HUES6 (cell line): ENCODE measurements at regions not wholly inside any gene's neighbourhood (a gene's known extent, or its start where the extent isn't known, plus 50 kb on each side); places are given as distances from the start of the nearest gene placed in this dataset.
A peak's percentile ranks its signal among the peaks of the same experiment; 100 is the strongest.

Experiments used
- H3K27ac ChIP-seq: 2 replicates; pipeline ENCODE4 v1.7.0; 2013; ENCODE audit warnings: low read depth, mild to moderate bottlenecking, low read length, inconsistent platforms
- H3K27me3 ChIP-seq: 2 replicates; pipeline ENCODE4 v1.6.1; 2013; ENCODE audit warnings: low read length; ENCODE audit not compliant: control insufficient read depth, insufficient read depth
- H3K36me3 ChIP-seq: 2 replicates; pipeline ENCODE4 v1.6.1; 2013; ENCODE audit warnings: low read length; ENCODE audit not compliant: control insufficient read depth, insufficient read depth
- H3K4me1 ChIP-seq: 2 replicates; pipeline ENCODE4 v1.6.1; 2013; ENCODE audit warnings: low read length; ENCODE audit not compliant: control insufficient read depth, insufficient read depth
- H3K4me3 ChIP-seq: 2 replicates; pipeline ENCODE4 v1.5.1; 2013; ENCODE audit warnings: low read depth, low read length
- H3K9ac ChIP-seq: one replicate; pipeline ENCODE4 v1.6.1; 2013; ENCODE audit warnings: mild to moderate bottlenecking, low read length
- H3K9me3 ChIP-seq: 2 replicates; pipeline ENCODE4 v1.6.1; 2013; ENCODE audit warnings: low read depth, low read length; ENCODE audit not compliant: control insufficient read depth, insufficient read depth

DNA sequence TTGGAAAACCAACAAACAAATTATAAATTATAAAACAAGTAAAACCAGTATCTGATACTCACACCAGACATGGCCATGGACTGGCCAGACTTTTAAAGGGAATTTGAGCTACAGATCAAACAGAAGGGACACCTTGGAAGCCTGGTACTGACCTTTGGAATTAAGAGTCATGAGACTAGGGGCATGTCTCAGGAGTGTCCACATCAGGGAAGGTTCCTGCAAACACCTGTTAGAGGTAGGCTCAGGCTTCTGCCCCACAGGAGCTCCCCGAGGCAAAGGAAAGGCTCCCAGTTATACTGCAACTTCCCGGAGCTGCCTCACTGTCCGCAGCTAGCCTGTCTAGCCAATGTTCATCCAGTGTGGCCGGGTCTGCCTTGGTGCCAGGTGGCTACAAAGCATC lies 290.1 kb downstream of the BUD13 start:
- Histone ChIP-seq H3K9me3 (no peaks in the 10 kb centered on the region), H3K27ac (no peak overlapping the region), H3K4me1 (peaks cover 4% of the 10 kb centered on the region), H3K4me3 (no peak overlapping the region), H3K36me3 (no peaks in the 10 kb centered on the region), H3K9ac (no peak overlapping the region), H3K27me3 (peaks cover 60% of the 10 kb centered on the region)

DNA sequence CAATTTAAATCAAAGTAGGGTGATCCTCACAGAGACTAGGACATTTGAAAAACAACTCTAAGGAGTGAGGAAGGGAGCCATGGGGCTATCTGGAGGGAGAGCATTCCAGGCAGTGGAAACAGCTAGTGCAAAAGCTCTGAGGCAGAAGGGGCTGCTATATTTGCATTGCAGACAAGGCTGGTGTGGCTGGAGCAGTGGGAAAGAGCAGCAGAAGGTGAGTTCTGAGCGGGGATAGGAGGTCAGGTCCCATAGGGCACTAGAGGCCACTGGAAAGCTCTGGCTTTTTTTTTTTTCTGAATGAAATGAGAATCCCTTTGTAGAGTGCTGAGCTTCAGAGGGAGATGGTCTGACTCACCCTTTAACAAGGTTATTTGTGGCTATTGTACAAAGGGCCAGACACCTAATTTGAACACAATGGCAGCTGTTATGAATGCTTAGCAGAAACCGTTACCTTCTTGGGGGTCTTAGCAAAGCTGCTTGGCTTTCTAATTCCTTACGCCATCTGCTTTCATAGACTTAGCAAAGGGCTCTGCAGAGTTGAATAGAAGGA lies 291.6 kb downstream of the BUD13 start:
- Histone ChIP-seq H3K4me3 (no peak overlapping the region), H3K4me1 (peaks cover 4% of the 10 kb centered on the region; the same call in 1 of the 2 replicates), H3K27ac (no peak overlapping the region), H3K27me3 (peaks cover 61% of the 10 kb centered on the region), H3K9ac (no peak overlapping the region), H3K36me3 (no peaks in the 10 kb centered on the region), H3K9me3 (no peaks in the 10 kb centered on the region)

DNA sequence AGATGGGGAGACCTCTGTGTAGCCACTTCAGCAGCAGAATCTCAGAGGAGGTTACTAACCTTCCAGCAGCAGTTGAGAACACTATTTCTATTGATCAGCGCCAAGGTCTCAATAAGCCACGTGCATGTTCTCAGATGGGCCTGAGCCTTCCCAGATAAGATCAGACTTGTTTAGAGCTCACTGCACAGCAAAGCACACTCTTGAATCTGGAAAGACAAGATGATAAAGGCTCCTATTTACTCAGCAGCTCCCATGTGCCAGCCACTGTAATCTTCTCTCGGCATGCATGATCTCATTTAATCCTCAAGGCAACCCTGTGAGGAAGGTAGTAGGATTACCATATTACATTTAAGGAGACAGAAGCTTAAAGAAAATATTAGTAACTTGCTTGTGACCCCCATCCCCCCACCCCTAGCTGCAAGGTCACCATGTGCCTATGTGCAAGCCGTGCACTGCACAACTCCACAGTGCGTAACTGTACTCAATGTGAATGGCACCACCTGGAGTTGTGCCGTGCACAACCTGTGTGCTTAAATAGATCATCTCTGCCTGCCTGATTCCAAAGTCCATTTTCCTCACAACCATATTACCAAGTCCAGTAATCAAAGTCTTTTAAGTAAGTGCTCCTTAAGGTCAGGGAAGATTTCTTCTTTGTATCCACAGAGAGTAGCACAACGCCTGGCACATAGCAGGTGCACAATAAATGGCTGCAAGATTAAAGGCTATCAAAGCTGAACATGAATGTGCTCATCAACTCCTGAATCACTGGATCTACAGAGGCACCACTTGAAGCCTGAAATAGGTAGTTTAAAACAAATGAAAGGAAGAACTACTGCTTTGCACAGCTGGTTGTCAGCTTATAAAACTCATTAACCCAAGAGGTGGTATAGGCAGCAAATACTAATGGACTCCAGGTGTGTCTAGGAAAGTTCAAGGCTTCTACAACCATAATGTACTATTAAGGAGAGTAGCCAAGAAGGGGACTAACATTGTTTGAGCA lies 293.8 kb downstream of the BUD13 start:
- Histone ChIP-seq H3K9ac (no peak overlapping the region), H3K4me3 (no peak overlapping the region), H3K27ac (no peak overlapping the region), H3K27me3 (peaks cover 47% of the 10 kb centered on the region), H3K4me1 (peaks cover 12% of the 10 kb centered on the region), H3K9me3 (no peaks in the 10 kb centered on the region), H3K36me3 (no peaks in the 10 kb centered on the region)

DNA sequence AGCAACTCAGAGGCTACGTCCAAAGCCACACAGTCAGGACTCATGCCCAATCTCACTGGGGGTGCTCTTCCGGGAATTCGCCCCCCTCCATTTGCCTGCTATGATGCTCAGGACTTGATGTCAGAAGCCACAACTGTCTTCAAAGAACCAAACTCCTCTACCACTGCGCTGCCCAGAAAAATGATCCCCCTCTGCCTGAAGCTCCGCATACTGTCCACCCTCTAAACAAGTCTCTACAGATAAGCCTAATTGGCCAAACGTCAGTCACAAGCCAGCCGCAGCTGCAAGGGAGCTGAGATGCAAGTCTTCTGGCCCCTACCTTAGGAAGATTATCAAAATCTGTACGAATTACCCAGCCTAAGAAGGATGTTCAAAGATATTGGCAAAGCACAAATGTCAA lies 294.6 kb downstream of the BUD13 start:
- H3K9ac ChIP-seq, result no peak overlapping the region
- no peaks in the 10 kb centered on the region for H3K9me3 ChIP-seq
- peaks cover 19% of the 10 kb centered on the region for H3K4me1 ChIP-seq
- H3K36me3 ChIP-seq, result no peaks in the 10 kb centered on the region
- peaks cover 43% of the 10 kb centered on the region for H3K27me3 ChIP-seq
- H3K27ac ChIP-seq, result no peak overlapping the region
- no peak overlapping the region for H3K4me3 ChIP-seq

DNA sequence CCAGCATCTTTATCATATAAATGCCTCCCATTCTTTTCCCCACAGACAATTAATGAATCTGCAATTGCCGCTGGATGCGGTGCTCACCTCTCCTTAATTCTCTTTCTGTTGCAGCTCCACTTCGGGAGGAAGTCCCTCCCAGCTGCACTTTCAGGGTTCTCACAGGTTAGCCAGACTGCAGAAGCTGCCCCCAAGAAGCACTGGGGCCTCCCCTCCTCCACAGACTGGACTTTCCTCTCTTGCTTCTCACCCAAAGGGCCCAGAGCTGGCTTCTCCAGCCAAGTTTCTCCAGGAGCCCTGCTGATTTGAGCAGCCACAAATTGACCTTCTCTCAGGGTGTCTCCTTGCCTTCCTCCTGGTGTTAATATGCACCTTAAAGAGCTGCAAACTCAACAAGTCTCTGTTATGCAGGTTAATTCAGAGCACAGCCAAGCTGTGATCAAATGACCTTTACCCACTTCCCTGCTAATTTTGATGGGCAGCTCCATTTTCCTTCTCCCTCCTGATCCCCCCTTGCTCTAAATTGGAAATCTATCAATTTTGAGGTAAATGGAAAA lies 298.9 kb downstream of the BUD13 start:
- Histone ChIP-seq H3K27me3 (peaks cover 22% of the 10 kb centered on the region), H3K9ac (no peak overlapping the region), H3K9me3 (peaks cover 13% of the 10 kb centered on the region), H3K27ac (0 out of 2 replicates have a peak overlapping the region, but pooled peaks have one; percentile 9), H3K4me3 (no peak overlapping the region), H3K4me1 (peaks cover 23% of the 10 kb centered on the region), H3K36me3 (no peaks in the 10 kb centered on the region)

DNA sequence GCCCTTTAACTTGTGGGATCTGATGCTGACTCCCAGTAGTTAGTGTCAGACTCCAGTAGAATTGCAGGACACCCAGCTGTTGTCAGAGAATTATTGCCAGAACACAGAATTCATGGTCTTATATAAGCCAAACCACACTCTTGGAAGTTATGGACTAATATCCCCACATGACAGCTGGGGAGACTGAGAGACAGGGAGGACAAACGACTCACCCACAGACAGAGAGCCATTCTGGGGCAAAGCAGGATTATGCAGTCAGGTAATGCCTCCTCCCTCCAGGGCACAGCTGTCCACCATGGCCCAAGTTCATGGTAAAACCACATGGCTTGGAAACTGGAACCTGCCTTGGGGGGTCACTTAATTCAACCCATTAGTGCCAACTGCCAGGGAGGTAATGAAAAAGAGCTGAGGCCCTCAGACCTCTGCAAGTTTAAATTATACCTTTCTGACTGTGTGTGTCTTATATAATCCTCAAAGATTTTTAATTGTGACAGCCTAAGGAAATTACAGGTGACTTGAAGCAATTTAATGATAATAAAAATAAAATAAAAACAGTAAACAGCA lies 299.5 kb downstream of the BUD13 start:
- Histone ChIP-seq H3K4me3 (no peak overlapping the region), H3K27ac (no peak overlapping the region), H3K9me3 (peaks cover 13% of the 10 kb centered on the region), H3K4me1 (peaks cover 23% of the 10 kb centered on the region), H3K27me3 (peaks cover 27% of the 10 kb centered on the region), H3K36me3 (no peaks in the 10 kb centered on the region), H3K9ac (no peak overlapping the region)

DNA sequence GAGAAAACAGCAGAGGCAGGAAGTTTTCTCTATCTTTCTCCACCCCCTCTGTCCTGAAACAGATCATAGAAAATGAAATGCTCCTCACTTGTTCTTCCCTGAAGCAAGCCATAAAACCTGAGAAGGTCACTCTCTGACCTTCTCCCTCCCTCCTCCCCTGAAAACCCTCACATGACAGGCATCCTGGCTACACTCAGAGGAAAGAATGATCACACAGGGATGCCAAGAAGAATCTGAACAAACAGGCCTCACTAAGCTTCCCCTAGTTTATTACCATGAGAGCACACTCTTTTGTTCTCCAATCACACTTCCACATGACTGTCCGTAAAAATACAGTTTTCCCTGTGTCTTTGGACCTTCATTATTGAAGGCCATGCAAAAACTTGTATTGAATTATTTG lies 300.1 kb downstream of the BUD13 start:
- Histone ChIP-seq H3K9ac (no peak overlapping the region), H3K27me3 (peaks cover 30% of the 10 kb centered on the region), H3K9me3 (peaks cover 13% of the 10 kb centered on the region), H3K4me1 (peaks cover 23% of the 10 kb centered on the region), H3K36me3 (no peaks in the 10 kb centered on the region), H3K4me3 (no peak overlapping the region), H3K27ac (no peak overlapping the region)

DNA sequence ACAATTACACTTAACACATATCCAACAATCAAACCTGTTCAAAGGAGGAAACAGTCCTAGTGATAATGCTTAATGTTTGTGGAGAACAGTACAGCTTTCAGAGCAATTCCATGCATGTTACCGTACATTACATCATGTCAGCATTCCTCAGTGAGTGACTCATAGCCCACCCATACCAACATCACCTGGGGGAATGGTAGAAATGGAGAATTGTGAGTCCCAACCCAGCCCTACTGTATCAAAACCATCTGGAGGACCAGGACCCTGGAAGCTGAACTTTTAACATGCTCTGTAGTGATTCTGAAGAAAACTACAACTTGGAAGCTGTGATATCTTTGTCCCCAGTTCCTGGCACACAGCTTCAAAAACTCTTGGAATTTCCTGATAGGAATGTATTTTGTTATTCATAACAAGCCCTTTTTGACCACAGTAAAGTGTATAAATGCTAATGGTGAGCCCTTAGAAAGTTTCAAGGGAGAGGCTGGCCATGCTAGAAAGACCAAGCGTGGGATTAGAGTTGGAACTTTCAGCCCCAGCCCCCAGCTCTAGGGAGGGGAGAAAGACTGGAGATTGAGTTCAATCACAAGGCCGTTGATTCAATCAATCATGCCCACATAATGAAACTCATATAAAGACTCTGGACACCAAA lies 301.1 kb downstream of the BUD13 start:
- H3K4me1 ChIP-seq, result peaks cover 23% of the 10 kb centered on the region
- no peak overlapping the region for H3K4me3 ChIP-seq
- no peak overlapping the region for H3K9ac ChIP-seq
- peaks cover 25% of the 10 kb centered on the region for H3K27me3 ChIP-seq
- H3K27ac ChIP-seq, result no peak overlapping the region
- H3K9me3 ChIP-seq, result peaks cover 13% of the 10 kb centered on the region
- H3K36me3 ChIP-seq, result no peaks in the 10 kb centered on the region

DNA sequence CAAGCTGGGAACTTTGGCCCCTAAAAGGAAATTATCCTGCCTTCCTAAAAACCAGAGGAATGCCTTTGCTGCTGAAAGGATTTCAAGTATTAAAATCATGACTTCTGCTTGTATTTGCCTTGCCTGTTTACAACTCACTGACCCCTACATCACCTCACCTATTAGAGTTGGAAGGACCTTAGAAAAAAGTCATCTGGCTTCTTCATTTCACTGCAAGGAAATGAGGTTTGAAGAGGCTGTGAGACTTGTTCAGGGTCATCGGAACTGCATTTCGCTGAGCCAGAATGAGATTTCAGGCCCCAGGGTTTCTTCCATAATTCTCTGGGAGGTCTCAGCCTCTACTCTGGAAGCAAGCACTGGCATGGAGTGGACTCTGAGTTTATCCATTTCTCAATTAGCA lies 304.1 kb downstream of the BUD13 start:
- Histone ChIP-seq H3K9ac (no peak overlapping the region), H3K4me3 (no peak overlapping the region), H3K27me3 (peaks cover 16% of the 10 kb centered on the region; the same call in 1 of the 2 replicates), H3K27ac (no peak overlapping the region), H3K9me3 (peaks cover 13% of the 10 kb centered on the region), H3K4me1 (peaks cover 17% of the 10 kb centered on the region), H3K36me3 (no peaks in the 10 kb centered on the region)

DNA sequence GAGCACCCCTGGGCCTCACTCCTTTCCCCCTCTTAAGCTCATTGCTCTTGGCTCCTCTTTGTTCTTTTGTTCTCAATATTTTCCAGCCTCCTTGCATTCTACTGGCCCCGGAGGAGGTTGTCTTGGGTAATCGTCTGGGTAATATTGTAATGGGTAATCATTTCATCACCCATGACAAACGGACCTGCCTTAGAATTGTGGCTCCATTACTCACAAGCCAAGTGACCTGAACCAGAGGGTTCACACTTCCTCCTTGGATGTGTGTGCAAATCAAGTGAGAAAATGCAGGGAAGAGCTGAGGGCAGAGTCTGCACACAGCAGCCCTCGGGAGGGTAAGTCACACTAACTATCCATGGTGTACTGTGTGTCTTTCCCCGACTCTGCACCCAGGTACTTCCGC lies 305.0 kb downstream of the BUD13 start:
- peaks cover 11% of the 10 kb centered on the region for H3K4me1 ChIP-seq
- H3K36me3 ChIP-seq, result no peaks in the 10 kb centered on the region
- peaks cover 13% of the 10 kb centered on the region for H3K9me3 ChIP-seq
- no peak overlapping the region for H3K27ac ChIP-seq
- peaks cover 16% of the 10 kb centered on the region; the same call in 1 of the 2 replicates for H3K27me3 ChIP-seq
- no peak overlapping the region for H3K4me3 ChIP-seq
- no peak overlapping the region for H3K9ac ChIP-seq
